Activated T-helper 17 cell treated with anti-CD3 and anti-CD28 coated beads, Interleukin-2, amount 50 U/mL, for 72 hours (primary cell): ENCODE measurements at regions not wholly inside any gene's neighbourhood (a gene's known extent, or its start where the extent isn't known, plus 50 kb on each side); places are given as distances from the start of the nearest gene placed in this dataset.
"Not testable (repeated sequence)": the region's sequence is repeated elsewhere in the genome, so short reads cannot be mapped to it uniquely, and the experiment has no call there.

Experiments
- ATAC-seq: fragments of 150-1000 bp; cut with Tn5 transposase; replicated peaks from 2 replicates; pipeline ENCODE4 v1.10.0; 2021; ENCODE audit warnings: mild to moderate bottlenecking, moderate library complexity
- H3K27ac Mint-ChIP-seq: one replicate; pipeline ENCODE4 v1.8.0; 2022; ENCODE audit warnings: mixed read lengths
- H3K27me3 Mint-ChIP-seq: one replicate; pipeline ENCODE4 v1.8.0; 2022; ENCODE audit warnings: mixed read lengths
- H3K36me3 Mint-ChIP-seq: one replicate; pipeline ENCODE4 v1.8.0; 2022; ENCODE audit warnings: low read depth, mild to moderate bottlenecking, mixed read lengths
- H3K4me1 Mint-ChIP-seq: one replicate; pipeline ENCODE4 v1.8.0; 2022; ENCODE audit warnings: mixed read lengths
- H3K4me3 Mint-ChIP-seq: one replicate; pipeline ENCODE4 v1.8.0; 2022; ENCODE audit warnings: mild to moderate bottlenecking, mixed read lengths
- H3K9me3 Mint-ChIP-seq: one replicate; pipeline ENCODE4 v1.8.0; 2022; ENCODE audit warnings: mixed read lengths

GRCh38 chr5:53241572-53241971, 132.0 kb upstream of the MOCS2 start:
- Mint-ChIP-seq H3K9me3 (no peaks in the 10 kb centered on the region), H3K4me1 (no peaks in the 10 kb centered on the region), H3K4me3 (no peak overlapping the region), H3K27ac (no peak overlapping the region), H3K27me3 (peaks cover 3% of the 10 kb centered on the region), H3K36me3 (no peaks in the 10 kb centered on the region)
- ATAC-seq = no peak

GRCh38 chr5:53243403-53243802, 133.8 kb upstream of the MOCS2 start:
- Mint-ChIP-seq H3K4me1 (no peaks in the 10 kb centered on the region), H3K36me3 (no peaks in the 10 kb centered on the region), H3K27ac (no peak overlapping the region), H3K27me3 (peaks cover 7% of the 10 kb centered on the region), H3K4me3 (no peak overlapping the region), H3K9me3 (no peaks in the 10 kb centered on the region)
- no peak for ATAC-seq

GRCh38 chr5:53246042-53246836, 136.7 kb upstream of the MOCS2 start:
- no peak for ATAC-seq
- no peak overlapping the region for H3K4me3 Mint-ChIP-seq
- H3K4me1 Mint-ChIP-seq = no peaks in the 10 kb centered on the region
- H3K27me3 Mint-ChIP-seq = peaks cover 4% of the 10 kb centered on the region
- no peaks in the 10 kb centered on the region for H3K36me3 Mint-ChIP-seq
- H3K9me3 Mint-ChIP-seq = no peaks in the 10 kb centered on the region
- no peak overlapping the region for H3K27ac Mint-ChIP-seq

- Mint-ChIP-seq H3K36me3 (no peaks in the 10 kb centered on the region), H3K4me1 (no peaks in the 10 kb centered on the region)
- ATAC-seq = no peak
Observed at GRCh38 chr5:53249529-53250200, 140.1 kb upstream of the MOCS2 start.

GRCh38 chr5:53250201-53250550, 140.6 kb upstream of the MOCS2 start:
- Mint-ChIP-seq H3K9me3 (no peaks in the 10 kb centered on the region), H3K4me3 (no peak overlapping the region), H3K4me1 (no peaks in the 10 kb centered on the region), H3K36me3 (no peaks in the 10 kb centered on the region), H3K27me3 (peaks cover 4% of the 10 kb centered on the region), H3K27ac (no peak overlapping the region)
- no peak for ATAC-seq

More at GRCh38 chr5:53249529-53250200, 140.1 kb upstream of the MOCS2 start:
- Mint-ChIP-seq H3K9me3 (no peaks in the 10 kb centered on the region), H3K27me3 (peaks cover 4% of the 10 kb centered on the region), H3K27ac (no peak overlapping the region), H3K4me3 (no peak overlapping the region)

GRCh38 chr5:53253421-53253871, 143.9 kb upstream of the MOCS2 start:
- Mint-ChIP-seq H3K27ac (no peak overlapping the region), H3K4me1 (no peaks in the 10 kb centered on the region), H3K9me3 (no peaks in the 10 kb centered on the region), H3K36me3 (no peaks in the 10 kb centered on the region), H3K4me3 (no peak overlapping the region), H3K27me3 (peaks cover 3% of the 10 kb centered on the region)
- ATAC-seq = peak; percentile 52

- Mint-ChIP-seq H3K4me1 (no peaks in the 10 kb centered on the region), H3K27ac (no peak overlapping the region), H3K27me3 (peaks cover 3% of the 10 kb centered on the region), H3K36me3 (no peaks in the 10 kb centered on the region), H3K4me3 (no peak overlapping the region), H3K9me3 (no peaks in the 10 kb centered on the region)
- no peak for ATAC-seq
Observed at GRCh38 chr5:53256746-53257145, 147.2 kb upstream of the MOCS2 start.

GRCh38 chr5:53257806-53258373, 148.3 kb upstream of the MOCS2 start:
- no peak for ATAC-seq

GRCh38 chr5:53259176-53259575, 149.6 kb upstream of the MOCS2 start:
- H3K4me1 Mint-ChIP-seq = no peaks in the 10 kb centered on the region
- peaks cover 3% of the 10 kb centered on the region for H3K27me3 Mint-ChIP-seq
- H3K4me3 Mint-ChIP-seq = no peak overlapping the region
- no peak overlapping the region for H3K27ac Mint-ChIP-seq
- ATAC-seq = no peak
- H3K9me3 Mint-ChIP-seq = no peaks in the 10 kb centered on the region
- no peaks in the 10 kb centered on the region for H3K36me3 Mint-ChIP-seq

More at GRCh38 chr5:53257806-53258373, 148.3 kb upstream of the MOCS2 start:
- Mint-ChIP-seq H3K4me3 (no peak overlapping the region), H3K9me3 (no peaks in the 10 kb centered on the region), H3K36me3 (no peaks in the 10 kb centered on the region), H3K27me3 (peaks cover 3% of the 10 kb centered on the region), H3K4me1 (no peaks in the 10 kb centered on the region), H3K27ac (no peak overlapping the region)

- Mint-ChIP-seq H3K4me3 (no peak overlapping the region), H3K4me1 (no peaks in the 10 kb centered on the region), H3K36me3 (no peaks in the 10 kb centered on the region), H3K27ac (no peak overlapping the region), H3K27me3 (peaks cover 8% of the 10 kb centered on the region), H3K9me3 (no peaks in the 10 kb centered on the region)
- ATAC-seq = no peak
Observed at GRCh38 chr5:53260446-53260845, 150.9 kb upstream of the MOCS2 start.

GRCh38 chr5:53261245-53261644, 151.7 kb upstream of the MOCS2 start:
- no peak overlapping the region for H3K27ac Mint-ChIP-seq
- H3K4me1 Mint-ChIP-seq = no peaks in the 10 kb centered on the region
- no peaks in the 10 kb centered on the region for H3K36me3 Mint-ChIP-seq
- H3K4me3 Mint-ChIP-seq = no peak overlapping the region
- peaks cover 9% of the 10 kb centered on the region for H3K27me3 Mint-ChIP-seq
- no peak for ATAC-seq
- H3K9me3 Mint-ChIP-seq = no peaks in the 10 kb centered on the region

- H3K9me3 Mint-ChIP-seq = no peaks in the 10 kb centered on the region
- no peak for ATAC-seq
- H3K27ac Mint-ChIP-seq = no peak overlapping the region
- no peaks in the 10 kb centered on the region for H3K36me3 Mint-ChIP-seq
- peaks cover 9% of the 10 kb centered on the region for H3K27me3 Mint-ChIP-seq
- H3K4me3 Mint-ChIP-seq = no peak overlapping the region
- no peaks in the 10 kb centered on the region for H3K4me1 Mint-ChIP-seq
Observed at GRCh38 chr5:53262348-53262970, 152.9 kb upstream of the MOCS2 start.

GRCh38 chr5:53263151-53263550, 153.6 kb upstream of the MOCS2 start:
- Mint-ChIP-seq H3K4me1 (no peaks in the 10 kb centered on the region), H3K9me3 (no peaks in the 10 kb centered on the region), H3K4me3 (no peak overlapping the region), H3K27me3 (peaks cover 15% of the 10 kb centered on the region), H3K27ac (no peak overlapping the region), H3K36me3 (no peaks in the 10 kb centered on the region)
- no peak for ATAC-seq

GRCh38 chr5:53265043-53265442, 155.5 kb upstream of the MOCS2 start:
- no peak for ATAC-seq
- Mint-ChIP-seq H3K27ac (no peak overlapping the region), H3K27me3 (peaks cover 15% of the 10 kb centered on the region)

GRCh38 chr5:53268241-53268640, 158.7 kb upstream of the MOCS2 start:
- ATAC-seq, H3K9me3 Mint-ChIP-seq, H3K4me1 Mint-ChIP-seq, H3K4me3 Mint-ChIP-seq, H3K27ac Mint-ChIP-seq, H3K36me3 Mint-ChIP-seq: not testable (repeated sequence)
- peaks cover 15% of the 10 kb centered on the region for H3K27me3 Mint-ChIP-seq

More at GRCh38 chr5:53265043-53265442, 155.5 kb upstream of the MOCS2 start:
- no peaks in the 10 kb centered on the region for H3K9me3 Mint-ChIP-seq
- no peaks in the 10 kb centered on the region for H3K4me1 Mint-ChIP-seq
- H3K36me3 Mint-ChIP-seq = no peaks in the 10 kb centered on the region
- H3K4me3 Mint-ChIP-seq = no peak overlapping the region
